Neutrophil (primary cell): ENCODE measurements at regions not wholly inside any gene's neighbourhood (a gene's known extent, or its start where the extent isn't known, plus 50 kb on each side); places are given as distances from the start of the nearest gene placed in this dataset.

ENCODE experiments used
- H3K27ac ChIP-seq: fragments of 200-600 bp; sonication (generic); 2 replicates; pipeline ENCODE4 v1.5.1; 2016; ENCODE audit warnings: mild to moderate bottlenecking, moderate library complexity
- H3K27me3 ChIP-seq: fragments of 200-600 bp; sonication (generic); 2 replicates; pipeline ENCODE4 v1.6.0; 2016; ENCODE audit warnings: mild to moderate bottlenecking
- H3K36me3 ChIP-seq: fragments of 200-600 bp; sonication (generic); 2 replicates; pipeline ENCODE4 v1.5.1; 2017
- H3K4me1 ChIP-seq, 2 experiments: fragments of 200-600 bp in 1 of 2; sonication (generic) in 1 of 2; 1 replicate in 1 of 2; 2 replicates in 1 of 2; pipeline versions ENCODE4 v1.5.1 to v1.6.1; 2013 to 2016; ENCODE audit warnings: low read depth in 1 of 2, low read length in 1 of 2, mild to moderate bottlenecking in 1 of 2, moderate library complexity in 1 of 2; ENCODE audit not compliant: control insufficient read depth in 1 of 2, insufficient read depth in 1 of 2
- H3K4me3 ChIP-seq, 2 experiments: fragments of 200-600 bp in 1 of 2; sonication (generic) in 1 of 2; 1 replicate in 1 of 2; 2 replicates in 1 of 2; pipeline ENCODE4 v1.5.1; 2013 to 2016; ENCODE audit warnings: low read depth in 1 of 2, low read length in 1 of 2, mild to moderate bottlenecking in 1 of 2, moderate library complexity in 1 of 2
- H3K9me3 ChIP-seq: fragments of 200-600 bp; sonication (generic); 2 replicates; pipeline ENCODE4 v1.5.1; 2016
- TF ChIP-seq, protein P1 (sequence below): fragments of 200-600 bp; sonication (generic); IDR thresholded peaks from 2 replicates; pipeline ENCODE4 v1.5.1; 2016; ENCODE audit warnings: antibody characterized with exemption

- TF ChIP-seq, protein P1, sequence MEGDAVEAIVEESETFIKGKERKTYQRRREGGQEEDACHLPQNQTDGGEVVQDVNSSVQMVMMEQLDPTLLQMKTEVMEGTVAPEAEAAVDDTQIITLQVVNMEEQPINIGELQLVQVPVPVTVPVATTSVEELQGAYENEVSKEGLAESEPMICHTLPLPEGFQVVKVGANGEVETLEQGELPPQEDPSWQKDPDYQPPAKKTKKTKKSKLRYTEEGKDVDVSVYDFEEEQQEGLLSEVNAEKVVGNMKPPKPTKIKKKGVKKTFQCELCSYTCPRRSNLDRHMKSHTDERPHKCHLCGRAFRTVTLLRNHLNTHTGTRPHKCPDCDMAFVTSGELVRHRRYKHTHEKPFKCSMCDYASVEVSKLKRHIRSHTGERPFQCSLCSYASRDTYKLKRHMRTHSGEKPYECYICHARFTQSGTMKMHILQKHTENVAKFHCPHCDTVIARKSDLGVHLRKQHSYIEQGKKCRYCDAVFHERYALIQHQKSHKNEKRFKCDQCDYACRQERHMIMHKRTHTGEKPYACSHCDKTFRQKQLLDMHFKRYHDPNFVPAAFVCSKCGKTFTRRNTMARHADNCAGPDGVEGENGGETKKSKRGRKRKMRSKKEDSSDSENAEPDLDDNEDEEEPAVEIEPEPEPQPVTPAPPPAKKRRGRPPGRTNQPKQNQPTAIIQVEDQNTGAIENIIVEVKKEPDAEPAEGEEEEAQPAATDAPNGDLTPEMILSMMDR = no peak
- Histone ChIP-seq H3K36me3 (no peaks in the 10 kb centered on the region), H3K9me3 (no peaks in the 10 kb centered on the region), H3K27ac (no peak overlapping the region), H3K4me1 (no peaks in the 10 kb centered on the region), H3K4me3 (no peak overlapping the region), H3K27me3 (no peaks in the 10 kb centered on the region)
Observed at GRCh38 chr14:104516906-104517305, 62.7 kb upstream of the C14orf180 start.

- no peaks in the 10 kb centered on the region for H3K4me1 ChIP-seq
- no peaks in the 10 kb centered on the region for H3K27me3 ChIP-seq
- H3K4me3 ChIP-seq = no peak overlapping the region
- no peaks in the 10 kb centered on the region for H3K9me3 ChIP-seq
- H3K36me3 ChIP-seq = no peaks in the 10 kb centered on the region
- TF ChIP-seq, protein P1 = no peak
- H3K27ac ChIP-seq = no peak overlapping the region
Observed at GRCh38 chr14:104517426-104517825, 62.1 kb upstream of the C14orf180 start.

GRCh38 chr14:104517867-104518266, 61.7 kb upstream of the C14orf180 start:
- Histone ChIP-seq H3K27me3 (no peaks in the 10 kb centered on the region), H3K27ac (no peak overlapping the region), H3K4me3 (no peak overlapping the region), H3K4me1 (no peaks in the 10 kb centered on the region), H3K36me3 (no peaks in the 10 kb centered on the region), H3K9me3 (no peaks in the 10 kb centered on the region)
- TF ChIP-seq, protein P1 = no peak

DNA sequence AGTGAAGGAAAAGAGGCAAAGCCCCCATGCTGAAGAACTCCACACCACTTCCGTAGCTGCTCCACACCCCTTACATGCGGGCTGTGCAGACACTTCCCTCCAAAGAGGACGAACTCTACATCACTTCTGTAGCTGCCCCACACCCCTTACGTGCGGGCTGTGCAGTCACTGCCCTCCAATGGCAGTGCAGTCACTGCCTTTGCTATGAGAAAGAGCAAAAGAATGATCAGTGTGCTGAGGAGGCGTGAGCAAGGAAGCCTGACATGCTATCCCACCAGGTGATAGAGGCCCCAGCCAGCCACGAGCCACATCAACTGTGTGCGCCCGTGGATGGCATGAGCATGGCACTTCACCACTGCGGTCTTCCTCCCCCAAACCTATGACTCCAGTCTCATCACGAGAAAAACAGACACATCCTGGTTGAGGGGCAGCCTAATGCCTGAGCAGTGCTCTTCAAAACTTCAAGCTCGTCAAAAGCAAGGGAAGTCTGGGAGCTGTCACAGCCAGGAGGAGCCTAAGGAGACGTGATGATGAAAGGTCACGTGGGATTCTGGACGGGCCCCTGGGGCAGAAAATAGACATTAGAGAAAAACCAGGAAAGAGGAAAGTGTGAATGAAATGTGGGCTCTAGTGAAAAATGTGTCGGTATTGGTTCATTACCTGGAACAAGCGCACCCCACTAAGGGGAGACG, 60.8 kb upstream of the C14orf180 start:
- Histone ChIP-seq H3K27ac (no peak overlapping the region), H3K4me3 (no peak overlapping the region)
- TF ChIP-seq, protein P1 = no peak

DNA sequence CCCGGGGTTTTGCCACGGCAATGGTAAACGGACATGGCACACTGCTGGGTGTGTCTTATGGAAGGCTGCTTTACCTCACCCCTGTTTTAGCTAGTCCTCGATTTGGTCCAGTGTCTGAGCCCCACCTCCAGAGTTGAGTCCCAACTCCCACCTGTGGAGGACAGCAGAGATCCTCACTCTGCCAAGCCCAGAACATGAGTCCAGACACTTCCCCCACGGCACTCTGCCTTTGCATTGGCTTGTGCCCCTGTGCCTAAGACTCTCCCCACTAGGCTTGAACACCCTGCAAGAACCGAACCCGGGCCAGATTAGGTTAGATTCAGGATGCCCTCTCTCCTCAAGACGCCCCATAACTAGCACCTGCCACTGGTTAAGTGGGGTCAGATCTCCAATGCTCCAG, 59.8 kb upstream of the C14orf180 start:
- Histone ChIP-seq H3K27ac (no peak overlapping the region), H3K4me1 (no peaks in the 10 kb centered on the region), H3K9me3 (no peaks in the 10 kb centered on the region), H3K36me3 (no peaks in the 10 kb centered on the region), H3K4me3 (no peak overlapping the region), H3K27me3 (no peaks in the 10 kb centered on the region)
- TF ChIP-seq, protein P1 = no peak

More for the DNA sequence above, 60.8 kb upstream of the C14orf180 start:
- H3K27me3 ChIP-seq = no peaks in the 10 kb centered on the region
- no peaks in the 10 kb centered on the region for H3K9me3 ChIP-seq
- no peaks in the 10 kb centered on the region for H3K36me3 ChIP-seq
- H3K4me1 ChIP-seq = no peaks in the 10 kb centered on the region
